Common myeloid progenitor, CD34-positive (primary cell): ENCODE measurements at regions not wholly inside any gene's neighbourhood (a gene's known extent, or its start where the extent isn't known, plus 50 kb on each side); places are given as distances from the start of the nearest gene placed in this dataset.

Source experiments
- CTCF ChIA-PET: fragments of 350-600 bp; sonication (Branson Sonifier 250); formaldehyde crosslinking; loops from one replicate; lab custom pipeline; 2021; ENCODE audit warnings: antibody characterized with exemption; lab: Charles Lee
- POLR2A ChIA-PET: fragments of 350-600 bp; sonication (Branson Sonifier 250); formaldehyde crosslinking; loops from one replicate; lab custom pipeline; 2021; ENCODE audit warnings: antibody characterized with exemption; lab: Charles Lee
- DNase-seq, 3 donors: peaks; one replicate each; pipeline versions ENCODE4 v3.0.0 to v3.0.0-alpha.2; 2013
- H3K27ac ChIP-seq, 2 experiments: 1 replicate in 1 of 2; 2 replicates in 1 of 2; pipeline ENCODE4 v1.7.0; 2013; ENCODE audit warnings: inconsistent platforms in 2 of 2, low read length in 2 of 2, mild to moderate bottlenecking in 2 of 2, low read depth in 1 of 2, moderate library complexity in 1 of 2; ENCODE audit not compliant: severe bottlenecking in 2 of 2, insufficient read depth in 1 of 2, poor library complexity in 1 of 2
- H3K27me3 ChIP-seq, 5 experiments: replicated peaks in 2 of 5; 1 replicate in 3 of 5; 2 replicates in 2 of 5; pipeline versions ENCODE4 v1.6.1 to v1.7.0; 2013; ENCODE audit warnings: low read length in 4 of 5, mild to moderate bottlenecking in 2 of 5, moderate library complexity in 2 of 5, inconsistent platforms in 1 of 5; ENCODE audit not compliant: insufficient read depth in 5 of 5, control insufficient read depth in 4 of 5
- H3K36me3 ChIP-seq, 4 experiments: 1 replicate in 2 of 4; 2 replicates in 2 of 4; pipeline versions ENCODE4 v1.6.1 to v1.7.0; 2013; ENCODE audit warnings: low read length in 3 of 4, control low read depth in 1 of 4, mild to moderate bottlenecking in 1 of 4; ENCODE audit not compliant: control insufficient read depth in 4 of 4, insufficient read depth in 4 of 4
- H3K4me1 ChIP-seq, 4 experiments: 1 replicate in 3 of 4; 2 replicates in 1 of 4; pipeline versions ENCODE4 v1.6.1 to v1.7.1; 2013; ENCODE audit warnings: low read length in 3 of 4, mild to moderate bottlenecking in 3 of 4, control low read depth in 1 of 4, inconsistent platforms in 1 of 4, moderate library complexity in 1 of 4; ENCODE audit not compliant: control insufficient read depth in 4 of 4, insufficient read depth in 4 of 4; ENCODE audit errors: control extremely low read depth in 1 of 4
- H3K4me3 ChIP-seq, 7 experiments: 1 replicate in 4 of 7; 2 replicates in 3 of 7; pipeline versions ENCODE4 v1.5.1 to v1.7.0; 2013; ENCODE audit warnings: mild to moderate bottlenecking in 7 of 7, low read length in 6 of 7, moderate library complexity in 6 of 7, inconsistent platforms in 2 of 7, low read depth in 2 of 7, control low read depth in 1 of 7; ENCODE audit not compliant: insufficient read depth in 4 of 7, control insufficient read depth in 1 of 7; ENCODE audit errors: extremely low read depth in 1 of 7
- H3K9me3 ChIP-seq, 5 experiments: 1 replicate in 4 of 5; 2 replicates in 1 of 5; pipeline versions ENCODE4 v1.6.1 to v1.7.1; 2013; ENCODE audit warnings: low read length in 4 of 5, mild to moderate bottlenecking in 2 of 5, inconsistent platforms in 1 of 5, low read depth in 1 of 5, moderate library complexity in 1 of 5; ENCODE audit not compliant: control insufficient read depth in 4 of 5, insufficient read depth in 2 of 5; ENCODE audit errors: control extremely low read depth in 1 of 5
- WGBS: methylation state at CpG from one replicate; pipeline ENCODE4 v1.1.5; 2013; ENCODE audit not compliant: insufficient coverage; 5-methylcytosine and 5-hydroxymethylcytosine counted together

DNA sequence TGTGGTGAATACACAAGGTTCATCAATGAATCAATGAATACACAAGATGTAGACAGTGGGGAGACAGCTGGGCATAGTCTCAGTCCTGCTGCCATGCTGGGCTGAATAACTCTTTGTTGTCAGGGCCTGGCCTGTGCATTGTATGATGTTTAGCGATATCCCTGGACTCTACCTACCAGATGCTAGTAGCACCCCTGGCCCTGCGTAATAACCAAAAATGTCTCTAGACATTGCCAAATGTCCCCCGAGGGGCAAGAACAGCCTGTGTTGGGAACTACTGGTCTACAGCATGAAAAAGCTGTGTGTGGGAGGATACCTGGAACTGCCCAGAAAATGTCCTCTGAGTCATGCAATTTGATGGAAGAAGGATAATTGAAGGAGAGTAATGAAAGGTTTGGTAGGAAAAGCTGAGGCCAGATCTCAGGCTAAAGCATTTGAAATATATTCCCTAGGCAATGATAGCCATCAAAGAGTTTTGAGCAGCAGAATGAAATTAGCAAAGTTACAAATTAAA lies 128.2 kb downstream of the TMEM30B start:
- DNase-seq, result no peak
- Histone ChIP-seq H3K27me3 (no peaks in the 10 kb centered on the region), H3K4me1 (no peaks in the 10 kb centered on the region), H3K4me3 (no peak overlapping the region), H3K9me3 (no peaks in the 10 kb centered on the region), H3K36me3 (no peaks in the 10 kb centered on the region), H3K27ac (no peak overlapping the region)
- ChIA-PET CTCF (interaction anchor here (1.2 kb wide), 1 partner anchor 14 kb away, joined by 3 read pairs; no protein-coding TSS in a partner anchor), POLR2A (no interaction called here)
- WGBS, result 100% methylated on average over 2 of the region's 3 CpGs

DNA sequence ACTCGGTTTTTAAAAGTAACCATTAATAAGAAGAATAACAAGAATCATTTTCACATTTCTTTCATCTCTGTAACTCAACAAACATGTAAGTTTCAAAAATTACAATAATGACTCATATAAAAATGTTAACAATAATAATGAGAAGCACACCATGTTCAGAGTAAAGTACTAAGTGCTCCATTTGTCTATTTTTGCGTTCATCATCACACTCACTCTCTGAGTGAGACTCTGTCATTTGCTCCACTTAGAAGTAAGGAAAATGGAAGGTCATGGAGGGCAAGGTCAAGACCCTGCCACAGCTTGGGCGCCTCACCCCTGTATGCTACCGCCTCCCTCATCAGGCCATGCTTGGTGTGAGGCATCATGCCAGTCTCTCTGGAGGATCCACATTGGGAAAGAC lies 129.9 kb downstream of the TMEM30B start:
- Histone ChIP-seq H3K27ac (no peak overlapping the region), H3K4me1 (no peaks in the 10 kb centered on the region), H3K9me3 (no peaks in the 10 kb centered on the region), H3K36me3 (no peaks in the 10 kb centered on the region), H3K27me3 (no peaks in the 10 kb centered on the region), H3K4me3 (no peak overlapping the region)
- ChIA-PET POLR2A (no interaction called here), CTCF (no interaction called here)
- WGBS, result 78% methylated on average over 2 of the region's 4 CpGs
- DNase-seq, result no peak

DNA sequence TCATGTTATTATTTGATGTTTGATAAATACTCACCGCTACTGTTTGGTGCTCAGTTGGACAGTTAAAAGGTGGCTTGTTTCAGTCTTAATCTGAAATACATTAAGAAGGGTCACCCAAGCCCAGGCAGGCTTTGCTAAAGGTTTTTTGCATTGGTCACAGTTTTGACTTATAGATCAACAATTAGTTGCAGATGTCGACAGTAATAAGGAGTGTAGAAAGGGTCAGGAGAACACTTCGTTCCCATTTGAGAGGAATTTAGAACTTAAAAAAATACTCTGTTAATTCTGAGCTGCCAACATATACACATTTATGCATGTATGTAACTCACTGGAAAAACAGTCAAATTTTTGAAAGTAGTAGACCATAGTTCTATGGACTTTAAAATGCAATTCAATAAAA lies 130.3 kb downstream of the TMEM30B start:
- 100% methylated on average over 1 of the region's 3 CpGs for WGBS
- Histone ChIP-seq H3K4me1 (no peaks in the 10 kb centered on the region), H3K4me3 (no peak overlapping the region), H3K27me3 (no peaks in the 10 kb centered on the region), H3K9me3 (no peaks in the 10 kb centered on the region), H3K27ac (no peak overlapping the region), H3K36me3 (no peaks in the 10 kb centered on the region)
- ChIA-PET POLR2A (no interaction called here), CTCF (no interaction called here)
- no peak for DNase-seq

DNA sequence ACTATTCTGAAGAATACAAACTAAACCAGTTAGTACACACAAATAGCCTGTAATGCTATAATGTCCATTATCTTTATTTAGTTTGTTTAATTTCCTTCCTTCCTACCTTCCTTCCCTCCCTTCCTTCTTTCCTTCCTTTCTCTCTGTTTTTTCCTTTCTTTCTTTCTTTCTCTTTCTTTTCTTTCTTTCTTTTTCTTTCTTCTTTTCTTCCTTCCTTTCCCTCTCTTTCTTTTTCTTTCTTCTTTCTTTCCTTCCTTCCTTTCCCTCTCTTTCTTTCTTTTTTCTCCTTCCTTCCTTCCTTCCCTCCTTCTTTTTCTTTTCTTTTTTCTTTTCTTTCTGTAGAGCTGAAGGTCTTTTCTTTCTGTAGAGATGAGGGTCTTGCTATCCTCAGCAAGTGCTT lies 131.2 kb downstream of the TMEM30B start:
- peaks cover 0 to 4% (median 0%) of the 10 kb centered on the region in 5 experiments for H3K9me3 ChIP-seq
- no peaks in the 10 kb centered on the region for H3K4me1 ChIP-seq
- no peak for DNase-seq
- H3K36me3 ChIP-seq, result no peaks in the 10 kb centered on the region
- no peak overlapping the region for H3K4me3 ChIP-seq
- ChIA-PET CTCF (no interaction called here), POLR2A (no interaction called here)
- H3K27me3 ChIP-seq, result no peaks in the 10 kb centered on the region
- H3K27ac ChIP-seq, result no peak overlapping the region

DNA sequence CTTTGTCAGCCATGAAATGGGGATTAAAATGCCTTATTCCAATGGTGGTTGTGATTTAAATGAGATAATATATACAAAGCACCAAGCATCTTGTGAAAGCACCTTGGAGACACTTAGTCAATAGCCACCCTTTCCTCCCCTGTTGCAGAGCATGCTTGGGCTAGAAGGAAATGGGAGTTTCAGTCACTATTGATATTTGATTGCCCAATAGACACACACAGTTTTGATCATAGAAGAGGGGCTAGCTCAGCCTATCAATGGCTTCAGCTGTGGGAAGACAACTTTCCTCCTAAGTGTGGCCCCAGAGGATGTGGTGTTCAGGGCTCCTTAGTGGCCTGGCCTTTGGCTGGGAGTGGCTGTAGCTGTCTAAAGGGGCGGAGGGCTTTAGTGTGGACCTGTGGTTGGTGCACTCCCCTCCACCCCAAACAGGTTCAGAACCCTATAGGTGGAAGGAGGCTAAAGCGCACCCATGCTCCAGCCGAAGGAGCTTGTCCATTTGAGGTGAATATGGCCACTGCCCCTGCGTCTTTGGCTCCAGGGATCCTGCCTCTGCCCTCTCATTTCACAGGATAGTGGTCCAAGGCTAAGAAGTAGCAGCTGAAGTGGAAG lies 132.3 kb downstream of the TMEM30B start:
- ChIA-PET CTCF (no interaction called here), POLR2A (no interaction called here)
- H3K4me3 ChIP-seq, result no peak overlapping the region
- H3K4me1 ChIP-seq, result no peaks in the 10 kb centered on the region
- no peak for DNase-seq
- WGBS, result 100% methylated on average over 2 of the region's 4 CpGs
- no peaks in the 10 kb centered on the region for H3K27me3 ChIP-seq
- H3K9me3 ChIP-seq, result peaks cover 0 to 13% (median 6%) of the 10 kb centered on the region in 5 experiments
- no peaks in the 10 kb centered on the region for H3K36me3 ChIP-seq
- H3K27ac ChIP-seq, result no peak overlapping the region

DNA sequence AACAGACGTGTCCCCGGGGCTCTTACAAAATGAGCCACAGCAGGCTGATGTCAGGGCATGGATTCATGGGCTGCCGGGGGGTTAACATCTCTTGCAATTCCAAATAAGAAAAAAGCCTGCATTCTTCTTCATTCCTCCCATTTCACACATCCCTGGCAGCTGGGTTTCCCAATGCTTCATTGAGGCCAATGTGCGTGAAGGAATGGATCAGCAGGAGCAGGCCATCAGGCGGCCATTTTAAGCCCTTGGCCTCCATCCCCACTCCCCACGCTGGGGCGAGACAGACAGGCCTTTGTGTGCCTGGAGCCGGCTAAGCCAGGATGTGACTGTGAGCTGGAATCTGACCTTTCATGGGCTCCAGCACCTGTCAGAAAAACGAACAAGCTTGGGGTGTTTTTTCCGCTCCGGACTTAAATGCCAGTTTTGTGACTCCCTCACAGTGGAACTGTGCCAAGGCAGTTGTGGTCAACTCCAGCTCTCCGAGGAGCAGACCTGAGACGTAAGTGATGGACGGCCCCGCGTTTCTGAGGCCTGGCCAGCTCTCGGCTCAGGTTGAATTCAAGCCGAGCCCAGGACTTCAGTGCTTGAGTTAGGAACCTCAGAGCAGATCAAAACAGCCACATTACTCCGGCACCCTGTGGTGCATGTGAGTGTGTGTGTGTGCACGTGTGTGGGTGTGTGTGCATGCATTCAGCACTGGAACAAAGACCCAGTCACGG lies 133.1 kb downstream of the TMEM30B start:
- CTCF ChIA-PET, result no interaction called here

DNA sequence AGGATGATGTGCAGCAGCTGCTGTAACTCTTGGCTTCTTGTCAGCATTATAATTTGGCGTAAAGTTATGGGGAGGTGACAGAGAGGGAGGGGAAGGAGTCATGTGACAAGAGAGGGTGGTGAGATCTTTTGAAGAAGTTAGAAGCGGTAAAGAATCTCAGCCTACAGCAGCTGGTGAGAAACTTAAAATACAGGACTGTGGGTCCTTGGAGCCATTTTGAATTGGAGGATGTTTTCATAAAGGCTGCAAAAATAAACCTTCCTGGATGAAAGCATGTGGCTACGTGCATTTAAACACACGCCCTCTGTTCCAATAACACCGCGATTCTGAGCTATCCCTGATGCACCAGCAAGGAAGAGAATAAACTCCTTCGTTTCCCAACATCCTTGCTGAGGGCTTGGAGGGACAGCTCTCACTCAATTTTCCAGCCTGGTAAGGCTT lies 133.7 kb downstream of the TMEM30B start:
- Histone ChIP-seq H3K4me1 (no peaks in the 10 kb centered on the region), H3K27ac (no peak overlapping the region), H3K36me3 (no peaks in the 10 kb centered on the region), H3K27me3 (no peaks in the 10 kb centered on the region), H3K9me3 (peaks cover 0 to 19% (median 9%) of the 10 kb centered on the region in 5 experiments), H3K4me3 (no peak overlapping the region)
- no peak for DNase-seq
- WGBS, result 86% methylated on average over 6 of the region's 7 CpGs
- POLR2A ChIA-PET, result no interaction called here
- CTCF ChIA-PET, result no interaction called here

More for the DNA sequence above, 133.1 kb downstream of the TMEM30B start:
- H3K4me1 ChIP-seq, result no peaks in the 10 kb centered on the region
- no peak overlapping the region for H3K27ac ChIP-seq
- H3K9me3 ChIP-seq, result peaks cover 0 to 15% (median 6%) of the 10 kb centered on the region in 5 experiments
- POLR2A ChIA-PET, result no interaction called here
- no peaks in the 10 kb centered on the region for H3K36me3 ChIP-seq
- no peak overlapping the region for H3K4me3 ChIP-seq
- no peaks in the 10 kb centered on the region for H3K27me3 ChIP-seq
- DNase-seq, result no peak
- 87% methylated on average over 18 of the region's 21 CpGs for WGBS
